ENCODE measurements at regions not wholly inside any gene's neighbourhood (a gene's known extent, or its start where the extent isn't known, plus 50 kb on each side); places are given as distances from the start of the nearest gene placed in this dataset.

GRCh38 chr3:43221076-43221475 is 65.3 kb upstream of the SNRK start:
- H3K79me2 ChIP-seq: no peaks in the 10 kb centered on the region
- H3K4me3 ChIP-seq: no peak overlapping the region
- no peak overlapping the region for H2AFZ ChIP-seq
- no peaks in the 10 kb centered on the region for H4K20me1 ChIP-seq (ENCODE audit: insufficient read depth, poor library complexity, severe bottlenecking)
- H3K27ac ChIP-seq: no peak overlapping the region
- no peaks in the 10 kb centered on the region for H3K36me3 ChIP-seq (replicated peaks; ENCODE audit: insufficient read depth, low read depth)
- H3K4me2 ChIP-seq: no peak overlapping the region
- no peaks in the 10 kb centered on the region for H3K9me3 ChIP-seq (ENCODE audit: low read depth)
- no peaks in the 10 kb centered on the region for H3K9me2 ChIP-seq (replicated peaks; ENCODE audit: insufficient read depth)
- WGBS (ENCODE audit: low lambda C conversion rate, missing lambda C conversion rate): 54% methylated on average over 6 of the region's 6 CpGs
- no peak for TF ChIP-seq CTCF (IDR thresholded peaks at IDR 0.05; ENCODE audit: poor library complexity)
- TF ChIP-seq EZH2phosphoT487 (IDR thresholded peaks at IDR 0.05; ENCODE audit: low read depth, severe bottlenecking, unreplicated experiment): no peak
- TF ChIP-seq EZH2 (IDR thresholded peaks at IDR 0.05; ENCODE audit: borderline replicate concordance): no peak
- no peaks in the 10 kb centered on the region for H3K27me3 ChIP-seq
- H3K4me1 ChIP-seq (ENCODE audit: insufficient read depth): no peaks in the 10 kb centered on the region
- DNase-seq (ENCODE audit: low spot score): no peak

DNA sequence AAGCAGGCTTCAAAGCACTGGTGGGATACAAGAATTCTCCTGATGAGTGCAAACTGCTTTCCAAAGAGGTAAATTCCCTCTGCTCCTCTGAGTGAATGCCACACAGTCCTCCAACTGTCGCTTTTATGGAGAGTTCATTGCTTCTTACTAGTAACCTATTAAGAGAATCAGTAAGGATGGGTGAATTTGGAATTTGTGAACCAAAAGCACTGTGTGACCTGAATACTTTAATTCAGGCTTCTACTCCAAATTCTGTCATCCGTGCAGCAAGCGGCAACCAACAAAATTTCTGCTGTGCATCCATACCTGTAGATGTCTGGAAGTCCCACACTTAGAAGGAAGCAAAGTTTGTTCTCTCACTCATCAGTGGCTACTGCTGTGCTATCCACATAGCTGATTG is 66.7 kb upstream of the SNRK start:
- no peaks in the 10 kb centered on the region for H3K79me2 ChIP-seq
- H3K27me3 ChIP-seq: no peaks in the 10 kb centered on the region
- no peak for DNase-seq (ENCODE audit: low spot score)
- no peaks in the 10 kb centered on the region for H3K36me3 ChIP-seq (replicated peaks; ENCODE audit: insufficient read depth, low read depth)
- no peaks in the 10 kb centered on the region for H3K4me1 ChIP-seq (ENCODE audit: insufficient read depth)
- no peaks in the 10 kb centered on the region for H3K9me2 ChIP-seq (replicated peaks; ENCODE audit: insufficient read depth)
- 91% methylated on average over 3 of the region's 3 CpGs for WGBS (ENCODE audit: low lambda C conversion rate, missing lambda C conversion rate)
- H3K27ac ChIP-seq: no peak overlapping the region
- H3K9me3 ChIP-seq (ENCODE audit: low read depth): no peaks in the 10 kb centered on the region
- no peaks in the 10 kb centered on the region for H4K20me1 ChIP-seq (ENCODE audit: insufficient read depth, poor library complexity, severe bottlenecking)
- H3K4me2 ChIP-seq: no peak overlapping the region
- no peak for TF ChIP-seq EZH2 (IDR thresholded peaks at IDR 0.05; ENCODE audit: borderline replicate concordance)
- TF ChIP-seq CTCF (IDR thresholded peaks at IDR 0.05; ENCODE audit: poor library complexity): no peak
- no peak for TF ChIP-seq EZH2phosphoT487 (IDR thresholded peaks at IDR 0.05; ENCODE audit: low read depth, severe bottlenecking, unreplicated experiment)
- H3K4me3 ChIP-seq: no peak overlapping the region
- no peak overlapping the region for H2AFZ ChIP-seq

DNA sequence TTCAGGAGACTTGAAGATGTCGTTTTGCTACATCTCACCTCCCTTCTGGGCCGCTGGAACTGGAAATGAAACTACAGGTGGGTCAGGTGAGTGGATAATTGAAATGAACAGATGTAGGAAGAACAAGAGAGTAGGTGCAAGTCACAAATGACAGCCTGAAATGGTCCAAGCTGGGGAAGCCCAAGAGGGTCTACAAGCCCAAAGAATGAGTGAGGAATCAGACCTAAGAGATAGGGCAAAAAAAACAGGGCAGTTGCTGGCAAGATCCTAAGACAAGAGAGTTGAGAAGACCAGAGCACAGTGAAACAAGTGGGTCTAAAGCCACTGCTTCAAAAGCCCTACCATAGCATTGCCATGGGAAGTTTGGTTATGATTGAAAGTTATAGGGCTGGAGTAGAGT is 67.4 kb upstream of the SNRK start:
- no peaks in the 10 kb centered on the region for H3K27me3 ChIP-seq
- TF ChIP-seq EZH2 (IDR thresholded peaks at IDR 0.05; ENCODE audit: borderline replicate concordance): no peak
- TF ChIP-seq EZH2phosphoT487 (IDR thresholded peaks at IDR 0.05; ENCODE audit: low read depth, severe bottlenecking, unreplicated experiment): no peak
- TF ChIP-seq CTCF (IDR thresholded peaks at IDR 0.05; ENCODE audit: poor library complexity): no peak
- H2AFZ ChIP-seq: no peak overlapping the region
- no peak overlapping the region for H3K27ac ChIP-seq
- no peaks in the 10 kb centered on the region for H3K79me2 ChIP-seq
- H3K9me2 ChIP-seq (replicated peaks; ENCODE audit: insufficient read depth): no peaks in the 10 kb centered on the region
- no peak for DNase-seq (ENCODE audit: low spot score)
- no peaks in the 10 kb centered on the region for H3K9me3 ChIP-seq (ENCODE audit: low read depth)
- H3K36me3 ChIP-seq (replicated peaks; ENCODE audit: insufficient read depth, low read depth): no peaks in the 10 kb centered on the region
- H3K4me2 ChIP-seq: no peak overlapping the region
- H4K20me1 ChIP-seq (ENCODE audit: insufficient read depth, poor library complexity, severe bottlenecking): no peaks in the 10 kb centered on the region
- 77% methylated on average over 2 of the region's 2 CpGs for WGBS (ENCODE audit: low lambda C conversion rate, missing lambda C conversion rate)
- no peak overlapping the region for H3K4me3 ChIP-seq
- no peaks in the 10 kb centered on the region for H3K4me1 ChIP-seq (ENCODE audit: insufficient read depth)

GRCh38 chr3:43218156-43218555 is 68.2 kb upstream of the SNRK start:
- no peak overlapping the region for H3K27ac ChIP-seq

More at GRCh38 chr3:43218156-43218555, 68.2 kb upstream of the SNRK start:
- TF ChIP-seq CTCF (IDR thresholded peaks at IDR 0.05; ENCODE audit: poor library complexity): no peak
- TF ChIP-seq EZH2phosphoT487 (IDR thresholded peaks at IDR 0.05; ENCODE audit: low read depth, severe bottlenecking, unreplicated experiment): no peak
- no peak for TF ChIP-seq EZH2 (IDR thresholded peaks at IDR 0.05; ENCODE audit: borderline replicate concordance)
- H3K36me3 ChIP-seq (replicated peaks; ENCODE audit: insufficient read depth, low read depth): no peaks in the 10 kb centered on the region
- H3K79me2 ChIP-seq: no peaks in the 10 kb centered on the region
- no peak overlapping the region for H3K4me3 ChIP-seq
- H3K9me2 ChIP-seq (replicated peaks; ENCODE audit: insufficient read depth): no peaks in the 10 kb centered on the region
- no peaks in the 10 kb centered on the region for H4K20me1 ChIP-seq (ENCODE audit: insufficient read depth, poor library complexity, severe bottlenecking)
- no peaks in the 10 kb centered on the region for H3K27me3 ChIP-seq
- H3K4me2 ChIP-seq: no peak overlapping the region
- no peak for DNase-seq (ENCODE audit: low spot score)
- H2AFZ ChIP-seq: no peak overlapping the region
- no peaks in the 10 kb centered on the region for H3K9me3 ChIP-seq (ENCODE audit: low read depth)
- no peaks in the 10 kb centered on the region for H3K4me1 ChIP-seq (ENCODE audit: insufficient read depth)

Measured in hepatocyte (in vitro differentiated cells).